ENCODE measurements at regions not wholly inside any gene's neighbourhood (a gene's known extent, or its start where the extent isn't known, plus 50 kb on each side); places are given as distances from the start of the nearest gene placed in this dataset.

GRCh38 chr5:53165431-53166182, 56.0 kb upstream of the MOCS2 start:
- TF ChIP-seq CTCF (IDR thresholded peaks at IDR 0.05) (no peak), POLR2A (IDR thresholded peaks at IDR 0.05) (no peak)
